Liver (tissue), 3 donors: ENCODE measurements at regions not wholly inside any gene's neighbourhood (a gene's known extent, or its start where the extent isn't known, plus 50 kb on each side); places are given as distances from the start of the nearest gene placed in this dataset.

Source experiments
- ATF3 ChIP-seq: IDR thresholded peaks from 2 replicates; pipeline ENCODE4 v1.6.1; 2016; ENCODE audit warnings: antibody characterized with exemption
- CTCF ChIP-seq: fragments of 150-350 bp; IDR thresholded peaks from 2 replicates; pipeline ENCODE4 v1.5.1; 2017; ENCODE audit warnings: improper control_type of control experiment, low read depth, low read length; ENCODE audit not compliant: missing input control
- EGR1 ChIP-seq, 2 donors: IDR thresholded peaks; 2 replicates each; pipeline ENCODE4 v1.6.1; 2016 to 2018; ENCODE audit warnings: antibody characterized with exemption in 2 of 2, low read depth in 2 of 2
- FOXA1 ChIP-seq: IDR thresholded peaks from 2 replicates; pipeline ENCODE4 v1.6.1; 2016; ENCODE audit warnings: antibody characterized with exemption
- FOXA2 ChIP-seq: IDR thresholded peaks from 2 replicates; pipeline ENCODE4 v1.6.1; 2016; ENCODE audit warnings: antibody characterized with exemption
- GABPA ChIP-seq, 2 donors: IDR thresholded peaks in 1 of 2; conservative IDR thresholded peaks in 1 of 2; 2 replicates each; pipeline ENCODE4 v1.6.1; 2016; ENCODE audit warnings: antibody characterized with exemption in 2 of 2, mild to moderate bottlenecking in 1 of 2, moderate library complexity in 1 of 2
- RAD21 ChIP-seq, 2 donors: IDR thresholded peaks; 2 replicates each; pipeline ENCODE4 v1.6.1; 2016; ENCODE audit warnings: antibody characterized with exemption in 2 of 2, mild to moderate bottlenecking in 2 of 2
- REST ChIP-seq: IDR thresholded peaks from 2 replicates; pipeline ENCODE4 v1.6.1; 2016; ENCODE audit warnings: antibody characterized with exemption, mild to moderate bottlenecking
- RXRA ChIP-seq, 2 donors: IDR thresholded peaks; 2 replicates each; pipeline ENCODE4 v1.6.1; 2017 to 2018; ENCODE audit warnings: antibody characterized with exemption in 2 of 2, mild to moderate bottlenecking in 1 of 2
- SP1 ChIP-seq: IDR thresholded peaks from 2 replicates; pipeline ENCODE4 v1.6.1; 2018; ENCODE audit warnings: antibody characterized with exemption, mild to moderate bottlenecking
- TAF1 ChIP-seq: conservative IDR thresholded peaks from 2 replicates; pipeline ENCODE4 v1.6.1; 2016; ENCODE audit warnings: antibody characterized with exemption, mild to moderate bottlenecking
- YY1 ChIP-seq: IDR thresholded peaks from 2 replicates; pipeline ENCODE4 v1.6.1; 2016; ENCODE audit warnings: antibody characterized with exemption, mild to moderate bottlenecking
- TF ChIP-seq, protein P1 (sequence below): IDR thresholded peaks from 2 replicates; pipeline ENCODE4 v1.6.1; 2016; ENCODE audit warnings: antibody characterized with exemption
- donor health status: healthy.
- donor health status: healthy.

- TF ChIP-seq CTCF, result no peak
- no peak for TF ChIP-seq GABPA (IDR thresholded peaks at IDR 0.05 in 1 of 2, conservative IDR thresholded peaks at IDR 0.05 in 1 of 2)
- no peak for TF ChIP-seq ATF3
- TF ChIP-seq, protein P1, sequence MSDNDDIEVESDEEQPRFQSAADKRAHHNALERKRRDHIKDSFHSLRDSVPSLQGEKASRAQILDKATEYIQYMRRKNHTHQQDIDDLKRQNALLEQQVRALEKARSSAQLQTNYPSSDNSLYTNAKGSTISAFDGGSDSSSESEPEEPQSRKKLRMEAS, result no peak
- no peak for TF ChIP-seq RAD21 (IDR thresholded peaks at IDR 0.05)
- no peak for TF ChIP-seq SP1
- TF ChIP-seq FOXA2, result no peak
- no peak for TF ChIP-seq TAF1
- TF ChIP-seq YY1, result no peak
- no peak for TF ChIP-seq RXRA (IDR thresholded peaks at IDR 0.05)
- TF ChIP-seq FOXA1, result no peak
- no peak for TF ChIP-seq EGR1 (IDR thresholded peaks at IDR 0.05; ENCODE audit: low read depth in 2 of 2)
- TF ChIP-seq REST, result no peak
Measured at GRCh38 chr11:100624346-100624745, 62.7 kb upstream of the ARHGAP42 start.
